ENCODE measurements at regions not wholly inside any gene's neighbourhood (a gene's known extent, or its start where the extent isn't known, plus 50 kb on each side); places are given as distances from the start of the nearest gene placed in this dataset.
A peak's percentile ranks its signal among the peaks of the same experiment; 100 is the strongest.

DNA sequence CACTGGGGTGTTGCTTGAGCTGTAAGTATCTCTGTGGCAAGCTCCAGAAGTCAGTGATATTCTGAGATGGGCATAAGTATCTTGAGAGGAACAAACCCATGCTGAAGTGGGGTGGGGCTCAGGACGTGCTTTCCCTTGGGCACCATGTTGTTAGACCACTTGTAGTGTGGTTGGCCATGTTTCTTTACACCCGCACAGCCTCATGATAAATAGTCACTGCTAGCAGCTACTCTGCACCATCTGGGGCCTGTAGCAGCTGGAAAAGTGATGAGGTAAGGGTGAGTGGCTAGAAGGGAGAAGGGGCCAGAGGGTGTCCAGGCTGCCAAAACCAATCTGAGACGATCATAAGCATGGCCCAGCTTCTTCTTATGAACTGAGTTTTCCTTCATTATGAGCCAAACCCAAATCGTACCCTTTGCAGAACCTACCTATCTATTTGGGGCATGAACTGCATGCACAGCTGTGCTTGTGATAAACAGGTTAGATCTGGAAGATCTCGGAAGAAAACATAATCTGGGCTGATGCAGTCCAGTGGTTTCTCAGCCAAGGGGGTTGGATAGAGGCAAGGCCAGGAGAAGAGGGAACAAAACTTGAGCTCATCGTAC lies 91.9 kb upstream of the IRF2BP2 start:
- no peak for DNase-seq (ENCODE audit: low read depth)

DNA sequence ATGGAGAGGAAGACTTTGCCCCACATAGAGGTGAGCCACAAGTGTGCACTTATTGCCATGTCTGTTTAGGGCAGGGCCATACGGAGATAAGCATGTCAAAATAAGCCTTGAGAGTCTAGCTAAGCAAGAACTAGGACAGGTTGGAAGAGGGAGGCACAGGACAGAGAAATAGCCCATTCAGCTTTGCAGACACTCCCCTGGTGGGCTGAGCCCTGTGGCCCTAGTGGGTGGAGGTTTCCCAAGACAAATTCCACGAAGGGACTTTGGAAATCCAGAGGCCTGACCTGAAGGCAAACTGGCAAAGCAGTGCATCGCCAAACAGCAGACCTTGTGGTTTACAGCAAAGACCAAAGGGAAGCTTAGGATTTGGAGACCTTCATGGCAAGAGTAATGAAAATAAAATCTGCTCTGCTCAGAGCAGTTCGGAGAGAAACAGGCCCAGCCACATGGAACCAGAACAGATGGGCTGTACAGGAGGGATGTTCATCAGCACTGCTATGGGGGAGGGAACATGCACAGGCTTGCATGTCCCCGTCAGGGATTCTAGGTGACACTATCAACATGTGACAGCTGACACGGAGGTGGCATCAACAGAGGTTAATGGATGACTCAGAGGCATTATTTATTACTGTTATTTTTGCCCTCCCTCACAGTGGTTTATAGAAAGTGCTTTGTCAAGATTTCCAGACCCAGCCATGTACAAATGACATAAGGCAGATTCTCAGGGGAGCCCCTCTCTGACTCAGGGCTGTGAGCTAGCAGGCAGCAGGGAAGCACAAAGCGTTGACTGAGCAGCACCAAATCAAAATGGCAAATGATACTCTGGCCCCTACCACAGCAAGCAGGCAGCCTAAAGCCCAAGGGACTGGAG lies 90.1 kb upstream of the IRF2BP2 start:
- DNase-seq (ENCODE audit: low read depth) = peak; percentile 71

- DNase-seq (ENCODE audit: low read depth) = no peak
Measured at GRCh38 chr1:234698686-234699085, 88.7 kb upstream of the IRF2BP2 start.

DNA sequence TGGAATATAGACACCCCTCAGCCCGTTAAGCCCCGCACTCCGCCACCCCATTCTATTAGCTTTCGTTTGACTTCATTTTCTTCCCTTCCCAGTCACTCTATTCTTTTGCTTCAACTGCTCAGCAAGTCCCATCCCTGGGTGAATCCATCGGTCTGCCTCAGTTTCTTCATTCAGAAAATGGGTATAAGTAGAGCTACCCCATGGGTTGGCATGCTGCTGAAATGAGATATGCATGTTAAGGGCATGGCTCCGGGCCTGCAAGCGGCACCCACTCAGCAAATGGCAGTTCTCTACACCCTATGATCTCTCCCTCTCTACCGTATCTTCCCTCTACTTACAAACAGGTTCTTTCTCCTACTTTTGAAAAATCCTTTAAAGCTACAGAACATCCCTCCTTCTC lies 87.8 kb upstream of the IRF2BP2 start:
- DNase-seq (ENCODE audit: low read depth) = no peak

GRCh38 chr1:234697015-234697414 lies 87.0 kb upstream of the IRF2BP2 start:
- DNase-seq (ENCODE audit: low read depth) = peak; percentile 15

DNA sequence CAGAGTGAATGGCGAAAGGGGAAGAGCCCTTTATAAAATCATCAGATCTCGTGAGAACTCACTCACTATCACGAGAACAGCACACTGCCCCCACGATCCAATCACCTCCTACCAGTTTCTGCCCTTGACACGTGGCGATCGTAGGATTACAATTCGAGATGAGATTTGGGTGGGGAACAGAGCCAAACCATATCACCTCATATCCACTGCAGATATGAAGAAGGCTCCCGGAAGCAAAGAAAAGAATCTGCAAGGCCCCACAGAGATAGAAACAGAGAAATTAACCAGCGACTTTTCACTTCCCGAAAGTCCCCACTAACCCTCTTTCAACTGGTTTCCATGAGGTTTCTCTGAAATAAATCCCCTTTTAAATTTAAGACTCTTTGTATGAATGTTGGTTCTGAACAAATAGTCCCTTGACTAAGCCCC lies 86.2 kb upstream of the IRF2BP2 start:
- DNase-seq (ENCODE audit: low read depth) = no peak

DNA sequence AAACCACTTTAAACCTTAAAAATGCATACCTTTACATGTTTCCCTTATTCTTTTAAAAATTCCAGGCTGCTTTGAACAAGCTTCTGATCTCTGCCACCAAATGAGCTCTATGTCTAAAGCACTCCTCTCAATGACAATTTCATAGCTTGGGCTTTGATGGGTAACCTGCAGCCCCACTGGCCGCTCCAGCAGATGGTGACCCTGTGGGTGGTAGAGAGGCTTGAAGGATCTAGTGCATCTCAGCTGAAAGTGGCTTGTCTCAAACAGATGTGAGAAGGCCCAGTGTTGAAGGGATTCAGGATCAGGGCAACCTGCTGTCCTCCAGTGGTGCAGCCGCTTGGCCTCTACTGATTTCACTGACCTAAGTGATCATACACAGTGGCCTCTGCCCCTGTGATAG lies 84.7 kb upstream of the IRF2BP2 start:
- DNase-seq (ENCODE audit: low read depth) = no peak

- DNase-seq (ENCODE audit: low read depth) = no peak
Measured at GRCh38 chr1:234692966-234693580, 83.1 kb upstream of the IRF2BP2 start.

DNA sequence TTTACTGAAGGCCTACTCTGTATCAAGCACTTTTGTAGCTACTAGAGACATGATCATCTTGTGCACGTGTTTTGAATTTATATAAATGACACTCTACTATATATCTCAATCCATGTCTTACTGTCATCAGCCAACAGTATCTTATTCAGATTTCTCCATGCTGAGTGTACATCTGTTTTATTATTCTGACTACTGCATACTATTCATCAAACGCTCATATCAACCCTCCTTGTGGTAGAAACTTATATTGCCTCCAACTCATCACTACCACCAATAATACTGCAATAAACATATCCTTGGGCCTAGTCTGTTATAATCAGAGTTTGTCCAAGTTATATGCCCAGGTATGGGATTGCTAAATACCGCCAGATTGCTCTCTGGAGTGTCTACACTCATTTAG lies 81.6 kb upstream of the IRF2BP2 start:
- DNase-seq (ENCODE audit: low read depth) = peak; percentile 42

DNA sequence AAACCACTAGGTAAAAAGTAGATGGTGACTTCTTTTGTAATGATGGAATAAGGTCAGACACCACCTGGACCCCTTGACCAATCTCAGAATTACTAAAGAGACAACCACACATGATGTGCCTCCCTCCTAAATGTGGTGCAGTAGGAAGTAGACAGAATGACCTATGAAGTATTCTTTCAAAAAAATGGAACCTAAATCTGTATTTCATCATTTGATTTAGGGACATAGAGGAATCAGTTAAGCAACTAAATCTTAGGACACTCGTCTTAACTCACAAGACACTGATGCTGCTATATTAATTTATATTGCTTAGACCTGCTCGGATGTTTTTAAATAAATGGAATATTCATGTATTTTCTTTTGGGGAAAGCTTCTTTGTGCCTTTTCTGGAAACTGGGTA lies 80.9 kb upstream of the IRF2BP2 start:
- no peak for DNase-seq (ENCODE audit: low read depth)

DNA sequence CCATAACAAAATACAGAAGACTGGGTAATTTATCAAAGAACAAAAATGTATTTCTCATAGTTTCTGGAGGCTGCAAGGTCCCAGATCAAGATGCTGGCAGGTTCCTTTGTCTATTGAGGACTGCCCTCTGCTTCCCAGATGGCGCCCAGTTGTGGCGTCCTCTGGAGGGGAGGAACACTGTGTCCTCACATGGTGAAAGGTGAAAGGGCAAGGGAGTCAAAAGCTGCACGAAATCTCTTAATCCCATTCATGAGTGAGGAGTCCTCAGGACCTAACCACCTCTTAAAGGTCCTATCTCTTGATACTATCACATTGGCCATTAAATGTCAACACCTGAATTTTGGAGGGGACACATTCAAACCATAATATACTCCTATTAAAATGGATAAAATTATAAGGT lies 79.3 kb upstream of the IRF2BP2 start:
- DNase-seq (ENCODE audit: low read depth) = no peak

DNA sequence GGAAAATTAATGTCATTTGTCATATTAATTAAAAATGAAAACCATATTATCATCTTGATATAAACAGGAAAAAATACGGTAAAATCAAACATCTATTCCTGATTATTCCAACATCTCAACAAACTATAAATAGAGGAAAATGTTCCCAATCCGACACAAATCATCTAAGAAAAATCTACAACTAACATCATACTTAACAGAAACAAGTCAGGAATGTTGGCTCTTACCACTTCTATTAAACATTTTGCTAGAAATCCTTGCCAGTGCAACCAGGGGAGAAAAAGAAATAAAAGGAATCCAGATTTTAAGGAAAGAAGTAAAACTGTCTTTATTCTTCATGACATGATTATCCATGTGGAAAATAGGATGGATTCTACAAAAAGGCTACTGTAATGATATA lies 77.0 kb upstream of the IRF2BP2 start:
- no peak for DNase-seq (ENCODE audit: low read depth)

DNA sequence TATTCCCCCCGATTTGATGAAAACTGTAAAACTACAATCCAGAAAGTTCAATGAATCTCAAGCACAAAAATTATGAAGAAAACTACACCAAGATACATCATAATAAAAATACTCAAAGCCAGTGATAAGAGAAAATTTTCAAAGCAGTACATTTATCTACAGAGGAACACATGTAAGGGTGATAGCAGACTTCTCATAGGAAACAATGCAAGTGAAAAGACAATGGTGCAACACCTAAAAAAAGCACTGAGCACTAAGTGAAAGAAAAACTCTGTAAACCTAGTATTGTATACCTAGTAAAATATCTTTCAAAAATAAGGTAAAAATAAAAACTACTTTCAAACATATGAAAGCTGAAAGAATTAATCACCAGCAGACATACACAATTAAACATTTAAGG lies 76.1 kb upstream of the IRF2BP2 start:
- DNase-seq (ENCODE audit: low read depth) = no peak

GRCh38 chr1:234684856-234685255 lies 74.9 kb upstream of the IRF2BP2 start:
- DNase-seq (ENCODE audit: low read depth) = peak; percentile 23

DNA sequence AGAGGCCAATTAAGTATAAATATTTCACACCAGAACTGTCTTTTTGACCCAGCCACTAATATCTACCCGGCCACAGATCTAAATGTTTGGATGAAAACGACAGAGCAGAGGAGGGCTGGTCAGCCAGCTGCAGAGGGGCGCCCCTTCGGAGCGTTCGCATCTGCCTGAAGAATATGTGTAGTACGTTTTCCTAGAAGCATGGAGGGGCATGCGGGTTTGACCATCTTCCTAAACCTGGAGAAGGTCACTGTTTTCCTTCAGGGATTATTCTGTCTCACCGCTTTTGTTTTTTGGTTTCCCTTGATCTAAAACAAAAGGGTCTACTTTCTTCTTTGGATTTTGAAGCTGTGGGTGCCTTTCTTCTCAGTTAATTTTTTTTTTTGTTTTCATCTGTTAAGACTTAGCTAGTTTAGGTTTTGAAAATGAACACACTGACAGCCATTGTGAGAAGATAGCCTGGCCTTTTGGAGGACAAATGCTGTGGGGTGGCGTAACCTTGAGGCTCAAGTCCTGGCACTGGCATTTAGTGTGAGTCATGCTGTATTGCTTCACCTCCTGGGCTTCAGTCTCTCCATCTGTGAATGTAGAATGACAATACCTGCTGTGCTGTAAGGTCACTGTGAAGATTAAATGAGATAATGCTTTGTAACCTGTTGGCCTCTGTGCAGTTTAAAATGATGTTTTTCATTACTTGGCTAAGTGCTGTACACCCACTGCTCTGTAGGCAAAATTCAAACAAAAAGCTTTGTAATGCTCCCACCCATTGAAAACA lies 74.1 kb upstream of the IRF2BP2 start:
- peak; percentile 84 for DNase-seq (ENCODE audit: low read depth)

DNA sequence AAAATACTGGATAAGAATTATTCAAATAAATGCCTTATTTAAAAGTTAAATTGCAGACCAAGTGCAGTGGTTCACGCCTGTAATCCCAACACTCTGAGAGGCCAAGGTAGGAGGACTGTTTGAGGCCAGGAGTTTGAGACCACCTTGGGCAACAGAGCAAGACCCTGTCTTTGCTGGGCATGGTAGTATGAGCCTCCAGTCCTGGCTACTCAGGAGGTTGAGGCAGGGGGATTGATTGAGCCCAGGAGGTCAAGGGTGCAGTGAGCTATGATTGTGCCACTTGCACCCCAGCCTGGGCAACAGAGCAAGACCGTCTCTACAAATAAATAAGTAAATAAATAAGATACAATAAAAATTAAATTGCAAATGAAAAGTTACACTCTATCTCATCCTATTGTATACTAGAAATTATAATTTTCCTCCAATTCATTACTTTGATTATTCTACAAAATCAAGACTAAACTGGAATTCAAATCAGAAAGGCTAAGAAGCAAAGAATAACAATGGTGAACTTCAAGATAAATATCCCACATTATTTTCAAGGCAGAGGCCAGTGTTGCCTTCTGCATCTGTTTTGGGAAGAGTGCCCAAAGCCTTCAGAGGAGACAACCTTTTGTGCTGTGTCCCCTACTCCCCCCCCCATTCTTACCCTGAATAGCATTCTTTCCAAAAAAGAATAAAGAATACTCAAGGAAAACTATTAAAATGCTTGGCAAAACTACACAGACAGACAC lies 73.3 kb upstream of the IRF2BP2 start:
- no peak for DNase-seq (ENCODE audit: low read depth)

DNA sequence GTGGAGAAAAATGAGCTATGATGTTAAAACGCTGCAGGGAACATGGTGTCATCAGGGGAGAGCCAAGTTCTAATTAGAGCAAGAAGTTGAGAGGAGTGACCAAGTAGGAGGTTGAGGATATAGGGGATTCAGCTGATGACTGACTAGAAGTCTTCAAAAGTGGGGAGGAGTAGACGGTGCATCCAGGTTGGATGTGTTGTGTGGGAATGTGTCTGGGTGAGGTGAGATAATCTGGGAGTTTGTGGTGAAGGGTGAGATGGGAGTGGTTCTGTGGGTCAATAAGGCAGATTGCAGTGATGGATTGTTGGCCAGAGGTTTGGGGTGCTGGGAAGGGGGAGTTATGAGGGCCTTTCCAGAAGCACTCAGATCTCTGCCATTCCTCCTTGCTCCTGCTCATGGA lies 72.0 kb upstream of the IRF2BP2 start:
- no peak for DNase-seq (ENCODE audit: low read depth)

- no peak for DNase-seq (ENCODE audit: low read depth)
Measured at GRCh38 chr1:234681065-234681464, 71.1 kb upstream of the IRF2BP2 start.

- DNase-seq (ENCODE audit: low read depth) = no peak
Measured at GRCh38 chr1:234680331-234680904, 70.4 kb upstream of the IRF2BP2 start.

- DNase-seq (ENCODE audit: low read depth) = peak; percentile 73
Measured at GRCh38 chr1:234676103-234676594, 66.2 kb upstream of the IRF2BP2 start.

- DNase-seq (ENCODE audit: low read depth) = no peak
Measured at GRCh38 chr1:234675572-234675971, 65.6 kb upstream of the IRF2BP2 start.
